GF-D8 (cell line): ENCODE measurements at regions not wholly inside any gene's neighbourhood (a gene's known extent, or its start where the extent isn't known, plus 50 kb on each side); places are given as distances from the start of the nearest gene placed in this dataset.

ENCODE experiments used
- DNase-seq: peaks from one replicate; lab custom pipeline; 2025; lab: John Stamatoyannopoulos, UW

- no peak for DNase-seq
These were observed 554.7 kb upstream of the KCNMB2 start for GRCh38 chr3:177981576-177981975.

- no peak for DNase-seq
These were observed 554.2 kb upstream of the KCNMB2 start for GRCh38 chr3:177982034-177982433.

- DNase-seq: no peak
These were observed 552.9 kb upstream of the KCNMB2 start for GRCh38 chr3:177983320-177983719.

GRCh38 chr3:177992993-177993970 lies 543.0 kb upstream of the KCNMB2 start:
- no peak for DNase-seq

GRCh38 chr3:177994976-177995375 lies 541.3 kb upstream of the KCNMB2 start:
- DNase-seq: no peak

GRCh38 chr3:177995381-177996085 lies 540.7 kb upstream of the KCNMB2 start:
- no peak for DNase-seq

- DNase-seq: no peak
These were observed 534.5 kb upstream of the KCNMB2 start for GRCh38 chr3:178001670-178002101.

- DNase-seq: no peak
These were observed 534.1 kb upstream of the KCNMB2 start for GRCh38 chr3:178002113-178002512.

- DNase-seq: no peak
These were observed 532.5 kb upstream of the KCNMB2 start for GRCh38 chr3:178003756-178004155.

GRCh38 chr3:178005961-178006360 lies 530.3 kb upstream of the KCNMB2 start:
- no peak for DNase-seq

GRCh38 chr3:178010306-178010705 lies 525.9 kb upstream of the KCNMB2 start:
- no peak for DNase-seq

GRCh38 chr3:178019645-178020044 lies 516.6 kb upstream of the KCNMB2 start:
- no peak for DNase-seq

GRCh38 chr3:178022599-178022998 lies 513.6 kb upstream of the KCNMB2 start:
- DNase-seq: no peak

- DNase-seq: no peak
These were observed 507.3 kb upstream of the KCNMB2 start for GRCh38 chr3:178028933-178029332.

- no peak for DNase-seq
These were observed 499.6 kb upstream of the KCNMB2 start for GRCh38 chr3:178036451-178037144.

- no peak for DNase-seq
These were observed 494.3 kb upstream of the KCNMB2 start for GRCh38 chr3:178041931-178042330.

GRCh38 chr3:178042376-178042775 lies 493.9 kb upstream of the KCNMB2 start:
- DNase-seq: no peak

- DNase-seq: no peak
These were observed 493.2 kb upstream of the KCNMB2 start for GRCh38 chr3:178043084-178043483.

- no peak for DNase-seq
These were observed 491.9 kb upstream of the KCNMB2 start for GRCh38 chr3:178044320-178044719.

GRCh38 chr3:178047496-178047895 lies 488.7 kb upstream of the KCNMB2 start:
- DNase-seq: no peak

GRCh38 chr3:178048768-178049167 lies 487.5 kb upstream of the KCNMB2 start:
- DNase-seq: no peak

- no peak for DNase-seq
These were observed 481.8 kb upstream of the KCNMB2 start for GRCh38 chr3:178054471-178054870.
